Skin epidermis (tissue), 12 donors: ENCODE measurements at regions not wholly inside any gene's neighbourhood (a gene's known extent, or its start where the extent isn't known, plus 50 kb on each side); places are given as distances from the start of the nearest gene placed in this dataset.

ENCODE experiments used
- H3K27ac ChIP-seq, 21 experiments: fragments of 200-600 bp; sonication (generic) in 11 of 21; one replicate each; pipeline ENCODE4 v1.5.0; 2020; ENCODE audit warnings: mild to moderate bottlenecking in 3 of 21, inconsistent platforms in 2 of 21, moderate library complexity in 2 of 21
- H3K4me3 ChIP-seq, 7 experiments: fragments of 200-600 bp; sonication (generic) in 2 of 7; one replicate each; pipeline ENCODE4 v1.5.0; 2020; ENCODE audit warnings: inconsistent platforms in 2 of 7, mild to moderate bottlenecking in 2 of 7, moderate library complexity in 1 of 7

GRCh38 chr16:86215979-86216585, 294.2 kb upstream of the FOXF1 start:
- no peak overlapping the region for H3K27ac ChIP-seq
- H3K4me3 ChIP-seq, result no peak overlapping the region

DNA sequence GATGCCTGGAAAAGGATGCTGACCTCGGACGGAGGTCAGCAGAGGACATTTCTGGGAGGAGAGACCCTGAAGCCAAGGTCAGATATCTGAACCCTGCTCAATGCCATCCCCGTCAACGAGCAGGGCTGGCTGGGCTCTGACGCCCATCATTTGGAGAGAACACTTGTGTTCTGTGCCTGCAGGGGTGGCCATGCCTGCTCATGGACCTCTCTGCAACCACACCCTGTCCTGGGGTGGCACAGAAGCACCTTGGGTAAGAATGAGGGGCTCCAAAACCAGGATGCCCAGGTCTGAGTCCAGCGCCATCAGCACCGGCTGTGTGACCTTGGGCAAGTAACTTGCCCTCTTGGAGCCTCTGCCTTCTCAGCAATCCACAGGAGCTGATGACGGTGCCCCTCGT, 293.7 kb upstream of the FOXF1 start:
- no peak overlapping the region for H3K27ac ChIP-seq
- no peak overlapping the region for H3K4me3 ChIP-seq

GRCh38 chr16:86217001-86217890, 293.1 kb upstream of the FOXF1 start:
- H3K27ac ChIP-seq, result no peak overlapping the region

GRCh38 chr16:86217891-86218270, 292.4 kb upstream of the FOXF1 start:
- Histone ChIP-seq H3K4me3 (no peak overlapping the region), H3K27ac (no peak overlapping the region)

More at GRCh38 chr16:86217001-86217890, 293.1 kb upstream of the FOXF1 start:
- no peak overlapping the region for H3K4me3 ChIP-seq

GRCh38 chr16:86218479-86219170, 291.7 kb upstream of the FOXF1 start:
- H3K27ac ChIP-seq, result no peak overlapping the region
- H3K4me3 ChIP-seq, result no peak overlapping the region

- H3K4me3 ChIP-seq, result no peak overlapping the region
- H3K27ac ChIP-seq, result peak overlapping the region in 1 of 21 experiments; percentile 6
Measured at GRCh38 chr16:86219655-86220445, 290.5 kb upstream of the FOXF1 start.

- Histone ChIP-seq H3K4me3 (no peak overlapping the region), H3K27ac (no peak overlapping the region)
Measured at GRCh38 chr16:86220561-86220960, 289.8 kb upstream of the FOXF1 start.

DNA sequence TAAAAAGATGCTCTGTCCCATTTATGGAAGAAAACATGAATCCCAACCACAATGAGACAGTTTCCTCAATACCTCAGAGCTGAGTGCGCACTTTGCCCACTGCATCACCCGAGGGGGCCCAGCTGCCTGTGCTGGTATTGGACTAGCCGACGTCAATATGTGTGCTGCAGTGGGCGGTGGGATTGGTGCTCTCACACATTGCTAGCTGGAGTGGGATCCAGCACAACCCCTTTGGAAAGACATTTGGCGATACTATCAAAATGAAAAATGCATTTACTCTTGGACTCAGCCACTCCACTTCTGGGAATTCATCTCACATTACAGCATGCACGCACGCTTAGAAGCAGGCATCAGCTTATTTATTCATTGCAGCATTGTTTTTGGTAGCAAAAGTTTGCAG, 289.2 kb upstream of the FOXF1 start:
- no peak overlapping the region for H3K4me3 ChIP-seq
- no peak overlapping the region for H3K27ac ChIP-seq

GRCh38 chr16:86222547-86222946, 287.8 kb upstream of the FOXF1 start:
- no peak overlapping the region for H3K27ac ChIP-seq
- no peak overlapping the region for H3K4me3 ChIP-seq

- no peak overlapping the region for H3K4me3 ChIP-seq
- no peak overlapping the region for H3K27ac ChIP-seq
Measured at GRCh38 chr16:86222965-86223551, 287.3 kb upstream of the FOXF1 start.

DNA sequence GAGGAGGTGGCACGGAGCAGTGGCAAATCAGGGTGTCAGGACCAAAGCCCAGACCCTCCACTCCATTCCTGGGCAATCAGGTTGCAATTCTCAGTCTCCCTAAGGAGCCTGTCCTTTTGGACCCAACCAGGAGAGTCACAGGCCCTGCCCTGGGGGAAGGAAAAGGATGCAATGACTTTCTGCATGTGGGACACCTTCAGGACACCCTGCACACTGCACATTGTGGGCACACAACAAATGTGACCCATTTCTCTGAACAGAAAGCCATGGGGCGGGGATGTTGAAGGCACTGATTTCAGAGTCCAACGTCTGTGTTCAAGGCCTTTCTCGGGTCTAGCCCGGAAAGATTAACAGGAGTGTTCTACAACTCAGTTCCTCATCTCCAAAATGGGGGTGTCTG, 286.2 kb upstream of the FOXF1 start:
- no peak overlapping the region for H3K27ac ChIP-seq

GRCh38 chr16:86224629-86225028, 285.7 kb upstream of the FOXF1 start:
- H3K27ac ChIP-seq, result no peak overlapping the region
- no peak overlapping the region for H3K4me3 ChIP-seq

More for the DNA sequence above, 286.2 kb upstream of the FOXF1 start:
- no peak overlapping the region for H3K4me3 ChIP-seq

GRCh38 chr16:86225905-86226371, 284.4 kb upstream of the FOXF1 start:
- Histone ChIP-seq H3K27ac (no peak overlapping the region), H3K4me3 (no peak overlapping the region)

DNA sequence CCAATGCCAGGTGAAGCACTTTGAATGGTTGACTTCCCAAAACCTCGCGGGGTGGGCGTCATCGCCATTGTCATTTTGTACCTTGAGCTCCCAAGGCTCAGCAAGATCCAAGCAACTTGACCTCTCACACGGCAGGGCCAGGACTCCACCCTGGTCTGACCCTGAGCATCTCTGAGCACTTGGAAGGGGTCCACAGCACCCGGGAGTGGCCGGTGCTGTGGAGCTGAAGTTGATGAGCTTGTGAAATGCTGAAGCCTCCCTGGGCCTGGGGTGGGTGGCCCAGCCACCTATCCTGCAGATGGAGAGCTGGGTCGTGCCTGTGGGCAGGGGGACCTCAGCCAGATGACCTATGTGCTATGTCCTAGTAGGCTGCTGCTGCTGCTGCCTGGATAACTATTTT, 283.3 kb upstream of the FOXF1 start:
- Histone ChIP-seq H3K4me3 (no peak overlapping the region), H3K27ac (no peak overlapping the region)

- Histone ChIP-seq H3K4me3 (no peak overlapping the region), H3K27ac (no peak overlapping the region)
Measured at GRCh38 chr16:86227801-86228200, 282.5 kb upstream of the FOXF1 start.

DNA sequence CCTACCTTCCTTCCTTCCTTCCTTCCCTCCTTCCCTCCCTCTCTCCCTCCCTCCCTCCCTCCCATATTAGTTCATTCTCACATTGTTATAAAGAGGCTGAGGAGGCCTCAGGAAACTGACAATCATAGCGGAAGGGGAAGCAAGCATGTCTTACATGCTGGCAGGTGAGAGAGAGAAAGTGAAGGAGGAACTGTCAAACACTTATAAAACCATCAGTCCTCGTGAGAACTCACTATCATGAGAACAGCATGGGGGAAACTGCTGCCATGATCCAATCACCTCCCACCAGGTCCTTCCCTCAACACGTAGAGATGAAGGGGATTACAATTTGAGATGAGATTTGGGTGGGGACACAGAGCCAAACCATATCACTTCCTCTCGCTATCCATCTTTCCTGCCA, 281.6 kb upstream of the FOXF1 start:
- Histone ChIP-seq H3K27ac (no peak overlapping the region), H3K4me3 (no peak overlapping the region)

DNA sequence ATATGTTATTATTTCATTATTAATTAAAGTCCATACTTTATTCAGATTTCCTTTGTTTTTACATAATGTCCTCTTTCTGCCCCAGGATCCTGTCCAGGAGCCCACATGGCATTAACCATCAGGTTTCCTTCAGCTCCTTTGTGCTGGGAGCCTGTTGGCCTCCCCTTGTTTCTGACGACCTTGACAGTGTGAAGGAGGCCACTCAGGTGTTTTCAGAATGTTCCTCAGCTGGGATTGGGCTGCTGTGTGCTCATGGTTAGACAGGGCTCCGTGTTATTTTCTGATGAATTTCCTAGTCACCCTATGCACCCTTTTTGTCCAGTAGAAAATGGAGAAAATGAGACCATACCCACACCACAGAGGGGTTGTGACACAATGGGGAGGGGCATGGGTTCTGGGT, 281.0 kb upstream of the FOXF1 start:
- no peak overlapping the region for H3K4me3 ChIP-seq
- no peak overlapping the region for H3K27ac ChIP-seq

GRCh38 chr16:86229866-86230656, 280.3 kb upstream of the FOXF1 start:
- Histone ChIP-seq H3K4me3 (no peak overlapping the region), H3K27ac (no peak overlapping the region)
